Panc1 (cell line): ENCODE measurements at regions not wholly inside any gene's neighbourhood (a gene's known extent, or its start where the extent isn't known, plus 50 kb on each side); places are given as distances from the start of the nearest gene placed in this dataset.

ENCODE experiments used
- ATAC-seq: fragments of 200-7000 bp; cut with Tn5 transposase; 2 replicates; pipeline ENCODE4 v1.9.1; 2020; ENCODE audit warnings: mild to moderate bottlenecking, moderate library complexity
- BruUV-seq: library from RNA; stranded (reverse); fragments of 400-500 nt; replicated peaks from 2 replicates; lab custom pipeline; 2021; lab: Mats Ljungman, UMichigan
- CTCF ChIA-PET: fragments of 300-600 bp; sonication (Branson Sonifier 250); formaldehyde crosslinking; loops from one replicate; lab custom pipeline; 2022; ENCODE audit warnings: antibody characterized with exemption; lab: Charles Lee
- POLR2A ChIA-PET: fragments of 300-600 bp; sonication (Branson Sonifier 250); formaldehyde crosslinking; loops from one replicate; lab custom pipeline; 2022; ENCODE audit warnings: antibody characterized with exemption; lab: Charles Lee
- DNase-seq: peaks from one replicate; pipeline ENCODE4 v3.0.0-alpha.2; 2010; ENCODE audit warnings: low read depth, low spot score
- H3K27ac ChIP-seq: 2 replicates; pipeline ENCODE4 v1.5.1; 2011; ENCODE audit warnings: mild to moderate bottlenecking, low read length, inconsistent platforms
- H3K27me3 ChIP-seq: fragments of 200-500 bp; sonication (Bioruptor generic); 2 replicates; pipeline ENCODE4 v1.6.0; 2014; ENCODE audit warnings: low read length, inconsistent platforms; ENCODE audit not compliant: control insufficient read depth, insufficient read depth
- H3K36me3 ChIP-seq: fragments of 200-500 bp; sonication (Bioruptor generic); 2 replicates; pipeline ENCODE4 v1.5.1; 2014; ENCODE audit warnings: inconsistent platforms, mild to moderate bottlenecking, low read length, moderate library complexity; ENCODE audit not compliant: control insufficient read depth, insufficient read depth
- H3K4me1 ChIP-seq: 2 replicates; pipeline ENCODE4 v1.5.1; 2011; ENCODE audit warnings: inconsistent platforms, mild to moderate bottlenecking, low read length, moderate library complexity; ENCODE audit not compliant: control insufficient read depth, insufficient read depth
- H3K4me3 ChIP-seq, 2 experiments: 2 replicates each; pipeline ENCODE4 v1.5.1; 2011 to 2012; ENCODE audit warnings: low read depth in 2 of 2, low read length in 2 of 2, mild to moderate bottlenecking in 2 of 2, inconsistent platforms in 1 of 2, moderate library complexity in 1 of 2
- H3K9me3 ChIP-seq: fragments of 200-500 bp; sonication (Bioruptor generic); 2 replicates; pipeline ENCODE4 v1.5.1; 2014; ENCODE audit warnings: low read depth, mild to moderate bottlenecking, inconsistent platforms, low read length, moderate library complexity; ENCODE audit not compliant: control insufficient read depth, insufficient read depth
- POLR2AphosphoS5 ChIP-seq: IDR thresholded peaks from 2 replicates; pipeline ENCODE4 v1.6.1; 2012; ENCODE audit warnings: mild to moderate bottlenecking, low read depth, low read length, moderate library complexity
- SIN3A ChIP-seq: IDR thresholded peaks from 2 replicates; pipeline ENCODE4 v1.6.1; 2012; ENCODE audit warnings: low read depth, mild to moderate bottlenecking, low read length, moderate library complexity, borderline replicate concordance; ENCODE audit not compliant: insufficient read depth
- TCF7L2 ChIP-seq: IDR thresholded peaks from 2 replicates; pipeline ENCODE4 v1.6.1; 2011; ENCODE audit warnings: mild to moderate bottlenecking, low read depth, low read length, inconsistent platforms
- in situ Hi-C: cut with HindIII; loops from 2 replicates; pipeline ENCODE4 v1.10.0; 2016; ENCODE audit warnings: low sequenced_read_pairs, low pct_unique_long_range_greater_than_20kb
- intact Hi-C: fragments of 100-400 bp; cut with micrococcal nuclease; formaldehyde crosslinking; loops from one replicate; pipeline ENCODE4 v1.10.0; 2022; ENCODE audit not compliant: unreplicated experiment
- TF ChIP-seq, protein P1 (sequence below), 2 experiments: IDR thresholded peaks; 2 replicates each; pipeline ENCODE4 v1.6.1; 2011 to 2012; ENCODE audit warnings: low read depth in 2 of 2, control low read depth in 1 of 2, low read length in 1 of 2, mild to moderate bottlenecking in 1 of 2, moderate library complexity in 1 of 2; ENCODE audit not compliant: insufficient read depth in 1 of 2
- TF ChIP-seq, protein P2 (sequence below): fragments of 450-650 bp; IDR thresholded peaks from 2 replicates; pipeline ENCODE4 v1.5.1; 2017; ENCODE audit warnings: mild to moderate bottlenecking

DNA sequence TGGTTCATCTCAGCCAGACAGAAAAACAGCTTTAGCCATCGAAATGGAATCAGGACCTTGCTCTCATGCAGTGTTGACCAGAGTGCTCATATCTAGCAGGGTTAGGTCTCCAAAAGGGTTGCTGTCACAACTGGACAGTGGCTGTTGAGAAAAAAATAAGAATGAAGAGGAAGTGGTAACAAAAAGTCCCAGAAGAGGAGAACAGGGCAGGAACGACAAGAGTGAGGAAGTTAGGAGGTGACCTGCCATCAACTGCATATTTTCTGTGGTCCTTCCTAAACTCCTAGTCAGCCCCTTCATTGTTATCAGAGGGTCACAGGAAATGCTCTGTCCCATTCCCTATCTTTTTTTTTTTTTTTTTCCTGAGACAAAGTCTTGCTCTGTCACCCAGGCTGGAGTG lies 188.1 kb upstream of the LINC00305 start:
- ChIA-PET CTCF (no interaction called here), POLR2A (no interaction called here)
- H3K36me3 ChIP-seq = no peaks in the 10 kb centered on the region
- H3K27ac ChIP-seq = no peak overlapping the region
- no peak for ATAC-seq
- intact Hi-C loops = no loop called here
- TF ChIP-seq, protein P1, sequence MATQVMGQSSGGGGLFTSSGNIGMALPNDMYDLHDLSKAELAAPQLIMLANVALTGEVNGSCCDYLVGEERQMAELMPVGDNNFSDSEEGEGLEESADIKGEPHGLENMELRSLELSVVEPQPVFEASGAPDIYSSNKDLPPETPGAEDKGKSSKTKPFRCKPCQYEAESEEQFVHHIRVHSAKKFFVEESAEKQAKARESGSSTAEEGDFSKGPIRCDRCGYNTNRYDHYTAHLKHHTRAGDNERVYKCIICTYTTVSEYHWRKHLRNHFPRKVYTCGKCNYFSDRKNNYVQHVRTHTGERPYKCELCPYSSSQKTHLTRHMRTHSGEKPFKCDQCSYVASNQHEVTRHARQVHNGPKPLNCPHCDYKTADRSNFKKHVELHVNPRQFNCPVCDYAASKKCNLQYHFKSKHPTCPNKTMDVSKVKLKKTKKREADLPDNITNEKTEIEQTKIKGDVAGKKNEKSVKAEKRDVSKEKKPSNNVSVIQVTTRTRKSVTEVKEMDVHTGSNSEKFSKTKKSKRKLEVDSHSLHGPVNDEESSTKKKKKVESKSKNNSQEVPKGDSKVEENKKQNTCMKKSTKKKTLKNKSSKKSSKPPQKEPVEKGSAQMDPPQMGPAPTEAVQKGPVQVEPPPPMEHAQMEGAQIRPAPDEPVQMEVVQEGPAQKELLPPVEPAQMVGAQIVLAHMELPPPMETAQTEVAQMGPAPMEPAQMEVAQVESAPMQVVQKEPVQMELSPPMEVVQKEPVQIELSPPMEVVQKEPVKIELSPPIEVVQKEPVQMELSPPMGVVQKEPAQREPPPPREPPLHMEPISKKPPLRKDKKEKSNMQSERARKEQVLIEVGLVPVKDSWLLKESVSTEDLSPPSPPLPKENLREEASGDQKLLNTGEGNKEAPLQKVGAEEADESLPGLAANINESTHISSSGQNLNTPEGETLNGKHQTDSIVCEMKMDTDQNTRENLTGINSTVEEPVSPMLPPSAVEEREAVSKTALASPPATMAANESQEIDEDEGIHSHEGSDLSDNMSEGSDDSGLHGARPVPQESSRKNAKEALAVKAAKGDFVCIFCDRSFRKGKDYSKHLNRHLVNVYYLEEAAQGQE (IDR thresholded peaks at IDR 0.05; ENCODE audit: insufficient read depth in 1 of 2, low read depth in 2 of 2, low read length in 1 of 2) = no peak
- TF ChIP-seq TCF7L2 (no peak), POLR2AphosphoS5 (no peak), SIN3A (no peak)
- TF ChIP-seq, protein P2, sequence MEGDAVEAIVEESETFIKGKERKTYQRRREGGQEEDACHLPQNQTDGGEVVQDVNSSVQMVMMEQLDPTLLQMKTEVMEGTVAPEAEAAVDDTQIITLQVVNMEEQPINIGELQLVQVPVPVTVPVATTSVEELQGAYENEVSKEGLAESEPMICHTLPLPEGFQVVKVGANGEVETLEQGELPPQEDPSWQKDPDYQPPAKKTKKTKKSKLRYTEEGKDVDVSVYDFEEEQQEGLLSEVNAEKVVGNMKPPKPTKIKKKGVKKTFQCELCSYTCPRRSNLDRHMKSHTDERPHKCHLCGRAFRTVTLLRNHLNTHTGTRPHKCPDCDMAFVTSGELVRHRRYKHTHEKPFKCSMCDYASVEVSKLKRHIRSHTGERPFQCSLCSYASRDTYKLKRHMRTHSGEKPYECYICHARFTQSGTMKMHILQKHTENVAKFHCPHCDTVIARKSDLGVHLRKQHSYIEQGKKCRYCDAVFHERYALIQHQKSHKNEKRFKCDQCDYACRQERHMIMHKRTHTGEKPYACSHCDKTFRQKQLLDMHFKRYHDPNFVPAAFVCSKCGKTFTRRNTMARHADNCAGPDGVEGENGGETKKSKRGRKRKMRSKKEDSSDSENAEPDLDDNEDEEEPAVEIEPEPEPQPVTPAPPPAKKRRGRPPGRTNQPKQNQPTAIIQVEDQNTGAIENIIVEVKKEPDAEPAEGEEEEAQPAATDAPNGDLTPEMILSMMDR = no peak
- H3K9me3 ChIP-seq = no peaks in the 10 kb centered on the region
- no TSS peak for BruUV-seq
- in situ Hi-C loops = no loop called here
- H3K4me1 ChIP-seq = no peaks in the 10 kb centered on the region
- no peak overlapping the region for H3K4me3 ChIP-seq
- H3K27me3 ChIP-seq = no peaks in the 10 kb centered on the region
- DNase-seq = no peak

DNA sequence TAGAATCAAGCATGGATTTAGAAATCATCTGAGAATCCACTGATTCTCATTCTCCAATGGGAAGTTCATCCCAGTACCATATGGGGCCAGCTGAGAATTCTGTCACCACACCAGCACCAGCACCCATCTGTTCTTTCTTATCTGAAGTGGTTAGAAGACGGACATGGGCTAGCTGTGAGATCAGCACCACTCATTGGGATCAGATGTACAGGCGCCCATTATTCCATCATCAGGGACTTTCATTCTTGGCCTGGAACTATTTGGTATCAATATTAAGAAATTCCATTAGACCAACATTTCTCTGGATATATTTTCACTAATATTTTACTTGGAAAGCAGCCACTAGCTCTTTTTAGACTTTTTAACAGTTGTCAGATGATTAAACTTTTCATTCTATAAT lies 185.9 kb upstream of the LINC00305 start:
- Histone ChIP-seq H3K36me3 (no peaks in the 10 kb centered on the region), H3K9me3 (no peaks in the 10 kb centered on the region), H3K27me3 (no peaks in the 10 kb centered on the region), H3K4me3 (no peak overlapping the region), H3K27ac (no peak overlapping the region), H3K4me1 (no peaks in the 10 kb centered on the region)
- intact Hi-C loops (no loop called here), in situ Hi-C loops (no loop called here)
- TF ChIP-seq TCF7L2 = no peak
- TF ChIP-seq, protein P2 = no peak
- TF ChIP-seq, protein P1 (IDR thresholded peaks at IDR 0.05; ENCODE audit: insufficient read depth in 1 of 2, low read depth in 2 of 2, low read length in 1 of 2) = no peak
- TF ChIP-seq POLR2AphosphoS5 = no peak
- TF ChIP-seq SIN3A = no peak
- no TSS peak for BruUV-seq
- CTCF ChIA-PET = no interaction called here
- DNase-seq (no peak), ATAC-seq (no peak)
- POLR2A ChIA-PET = no interaction called here
